ENCODE measurements at regions not wholly inside any gene's neighbourhood (a gene's known extent, or its start where the extent isn't known, plus 50 kb on each side); places are given as distances from the start of the nearest gene placed in this dataset.
"Not testable (repeated sequence)": the region's sequence is repeated elsewhere in the genome, so short reads cannot be mapped to it uniquely, and the experiment has no call there.

GRCh38 chr9:75653750-75654149 is 236.7 kb upstream of the PCSK5 start:
- DNase-seq (ENCODE audit: insufficient read length, low spot score), result no peak
- FAIRE-seq, result no peak

GRCh38 chr9:75657015-75657414 is 233.5 kb upstream of the PCSK5 start:
- DNase-seq (ENCODE audit: insufficient read length, low spot score) (no peak), FAIRE-seq (no peak)

GRCh38 chr9:75658301-75658905 is 232.1 kb upstream of the PCSK5 start:
- no peak for DNase-seq (ENCODE audit: insufficient read length, low spot score)
- FAIRE-seq, result no peak

- no peak for FAIRE-seq
- no peak for DNase-seq (ENCODE audit: insufficient read length, low spot score)
Measured at GRCh38 chr9:75664597-75664996, 225.9 kb upstream of the PCSK5 start.

GRCh38 chr9:75666856-75667554 is 223.5 kb upstream of the PCSK5 start:
- DNase-seq (ENCODE audit: insufficient read length, low spot score), result no peak

GRCh38 chr9:75669721-75670120 is 220.8 kb upstream of the PCSK5 start:
- DNase-seq (ENCODE audit: insufficient read length, low spot score) (no peak), FAIRE-seq (no peak)

More at GRCh38 chr9:75666856-75667554, 223.5 kb upstream of the PCSK5 start:
- no peak for FAIRE-seq

- DNase-seq (ENCODE audit: insufficient read length, low spot score) (no peak), FAIRE-seq (no peak)
Measured at GRCh38 chr9:75671354-75671753, 219.1 kb upstream of the PCSK5 start.

- DNase-seq (ENCODE audit: insufficient read length, low spot score) (no peak), FAIRE-seq (no peak)
Measured at GRCh38 chr9:75672478-75672877, 218.0 kb upstream of the PCSK5 start.

- FAIRE-seq, result no peak
- no peak for DNase-seq (ENCODE audit: insufficient read length, low spot score)
Measured at GRCh38 chr9:75683591-75683990, 206.9 kb upstream of the PCSK5 start.

- DNase-seq (ENCODE audit: insufficient read length, low spot score) (no peak), FAIRE-seq (no peak)
Measured at GRCh38 chr9:75685062-75685461, 205.4 kb upstream of the PCSK5 start.

- DNase-seq (ENCODE audit: insufficient read length, low spot score) (no peak), FAIRE-seq (no peak)
Measured at GRCh38 chr9:75687359-75687953, 203.0 kb upstream of the PCSK5 start.

- not testable (repeated sequence) for DNase-seq (ENCODE audit: insufficient read length, low spot score); FAIRE-seq
Measured at GRCh38 chr9:75690551-75690950, 199.9 kb upstream of the PCSK5 start.

GRCh38 chr9:75691408-75691807 is 199.1 kb upstream of the PCSK5 start:
- DNase-seq (ENCODE audit: insufficient read length, low spot score) (no peak), FAIRE-seq (no peak)

GRCh38 chr9:75692309-75692708 is 198.2 kb upstream of the PCSK5 start:
- no peak for DNase-seq (ENCODE audit: insufficient read length, low spot score)
- FAIRE-seq, result no peak

- FAIRE-seq (no peak), DNase-seq (ENCODE audit: insufficient read length, low spot score) (no peak)
Measured at GRCh38 chr9:75695921-75696320, 194.6 kb upstream of the PCSK5 start.

GRCh38 chr9:75699017-75699416 is 191.5 kb upstream of the PCSK5 start:
- DNase-seq (ENCODE audit: insufficient read length, low spot score) (no peak), FAIRE-seq (no peak)

- DNase-seq (ENCODE audit: insufficient read length, low spot score) (no peak), FAIRE-seq (no peak)
Measured at GRCh38 chr9:75699625-75700251, 190.7 kb upstream of the PCSK5 start.

- no peak for FAIRE-seq
- DNase-seq (ENCODE audit: insufficient read length, low spot score), result no peak
Measured at GRCh38 chr9:75700252-75700640, 190.2 kb upstream of the PCSK5 start.

GRCh38 chr9:75707191-75707590 is 183.3 kb upstream of the PCSK5 start:
- no peak for FAIRE-seq

GRCh38 chr9:75709698-75710097 is 180.8 kb upstream of the PCSK5 start:
- DNase-seq (ENCODE audit: insufficient read length, low spot score), result no peak
- no peak for FAIRE-seq

More at GRCh38 chr9:75707191-75707590, 183.3 kb upstream of the PCSK5 start:
- DNase-seq (ENCODE audit: insufficient read length, low spot score), result no peak

- no peak for DNase-seq (ENCODE audit: insufficient read length, low spot score)
- FAIRE-seq, result no peak
Measured at GRCh38 chr9:75712700-75713099, 177.8 kb upstream of the PCSK5 start.

- FAIRE-seq (no peak), DNase-seq (ENCODE audit: insufficient read length, low spot score) (no peak)
Measured at GRCh38 chr9:75713335-75713734, 177.1 kb upstream of the PCSK5 start.

Measured in HTR-8/SVneo (cell line).